ENCODE measurements at regions not wholly inside any gene's neighbourhood (a gene's known extent, or its start where the extent isn't known, plus 50 kb on each side); places are given as distances from the start of the nearest gene placed in this dataset.

DNA sequence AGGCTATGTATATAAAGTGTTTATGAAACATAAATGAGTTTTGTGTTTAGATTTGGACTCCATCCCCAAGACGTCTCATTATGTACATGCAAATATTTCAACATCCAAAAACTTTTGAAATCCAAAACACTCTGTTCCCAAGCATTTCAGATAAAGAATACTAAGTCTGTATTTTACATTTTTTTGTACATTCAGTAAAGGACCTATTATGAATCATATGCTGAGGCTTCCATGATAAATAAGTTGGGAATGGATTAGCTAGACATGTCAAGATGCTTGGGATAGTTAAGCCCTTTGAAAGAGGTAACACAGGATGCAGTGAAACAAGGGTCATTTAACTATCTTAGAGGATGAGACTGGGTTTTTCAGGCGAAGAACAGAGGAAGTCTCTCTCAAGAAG is 262.9 kb downstream of the SNX13 start:
- no peaks in the 10 kb centered on the region for H3K27me3 ChIP-seq (ENCODE audit: control insufficient read depth, insufficient read depth, low read length)
- no peak for DNase-seq (ENCODE audit: low read depth, low spot score)
- H3K9me3 ChIP-seq (ENCODE audit: control insufficient read depth, insufficient read depth, low read length) = no peaks in the 10 kb centered on the region
- POLR2A ChIA-PET = interaction anchor here (0.5 kb wide), 1 partner anchor 1213 kb away, joined by 3 read pairs; no protein-coding TSS in a partner anchor
- TF ChIP-seq, protein P1, sequence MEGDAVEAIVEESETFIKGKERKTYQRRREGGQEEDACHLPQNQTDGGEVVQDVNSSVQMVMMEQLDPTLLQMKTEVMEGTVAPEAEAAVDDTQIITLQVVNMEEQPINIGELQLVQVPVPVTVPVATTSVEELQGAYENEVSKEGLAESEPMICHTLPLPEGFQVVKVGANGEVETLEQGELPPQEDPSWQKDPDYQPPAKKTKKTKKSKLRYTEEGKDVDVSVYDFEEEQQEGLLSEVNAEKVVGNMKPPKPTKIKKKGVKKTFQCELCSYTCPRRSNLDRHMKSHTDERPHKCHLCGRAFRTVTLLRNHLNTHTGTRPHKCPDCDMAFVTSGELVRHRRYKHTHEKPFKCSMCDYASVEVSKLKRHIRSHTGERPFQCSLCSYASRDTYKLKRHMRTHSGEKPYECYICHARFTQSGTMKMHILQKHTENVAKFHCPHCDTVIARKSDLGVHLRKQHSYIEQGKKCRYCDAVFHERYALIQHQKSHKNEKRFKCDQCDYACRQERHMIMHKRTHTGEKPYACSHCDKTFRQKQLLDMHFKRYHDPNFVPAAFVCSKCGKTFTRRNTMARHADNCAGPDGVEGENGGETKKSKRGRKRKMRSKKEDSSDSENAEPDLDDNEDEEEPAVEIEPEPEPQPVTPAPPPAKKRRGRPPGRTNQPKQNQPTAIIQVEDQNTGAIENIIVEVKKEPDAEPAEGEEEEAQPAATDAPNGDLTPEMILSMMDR (IDR thresholded peaks at IDR 0.05; ENCODE audit: low read depth, low read length) = no peak
- no peak overlapping the region for H3K27ac ChIP-seq (ENCODE audit: low read depth, low read length)
- no peak overlapping the region for H3K4me3 ChIP-seq (ENCODE audit: low read depth, low read length)
- CTCF ChIA-PET = interaction anchor here (1.2 kb wide), 1 partner anchor 695 kb away, joined by 3 read pairs; no protein-coding TSS in a partner anchor

DNA sequence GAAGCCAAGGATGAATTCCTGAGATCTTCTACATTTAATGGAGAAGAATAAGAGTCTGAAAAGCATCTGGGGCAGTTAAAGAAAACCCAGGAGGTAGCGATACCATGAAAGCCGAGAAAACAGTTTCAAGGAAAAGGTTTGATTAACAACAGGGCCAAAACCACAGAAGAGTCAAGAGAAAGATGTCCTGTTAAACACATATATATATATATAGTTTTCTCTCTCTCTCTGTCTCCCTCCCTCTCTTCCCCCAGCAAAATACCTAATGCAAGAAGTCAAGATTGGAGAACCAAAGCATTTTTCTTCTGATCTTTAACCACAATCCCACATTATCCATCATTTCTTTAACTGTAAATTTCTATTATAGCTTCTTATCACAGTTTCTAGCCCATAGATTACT is 261.4 kb downstream of the SNX13 start:
- ChIA-PET CTCF (interaction anchor here (1.0 to 1.7 kb wide), 4 partner anchors 11 to 761 kb away, joined by 3 to 5 read pairs (median 4); no protein-coding TSS in a partner anchor), POLR2A (no interaction called here)
- no peak for DNase-seq (ENCODE audit: low read depth, low spot score)
- TF ChIP-seq, protein P1 (IDR thresholded peaks at IDR 0.05; ENCODE audit: low read depth, low read length) = no peak
- no peak overlapping the region for H3K4me3 ChIP-seq (ENCODE audit: low read depth, low read length)
- H3K9me3 ChIP-seq (ENCODE audit: control insufficient read depth, insufficient read depth, low read length) = no peaks in the 10 kb centered on the region
- H3K27me3 ChIP-seq (ENCODE audit: control insufficient read depth, insufficient read depth, low read length) = no peaks in the 10 kb centered on the region
- H3K27ac ChIP-seq (ENCODE audit: low read depth, low read length) = no peak overlapping the region

DNA sequence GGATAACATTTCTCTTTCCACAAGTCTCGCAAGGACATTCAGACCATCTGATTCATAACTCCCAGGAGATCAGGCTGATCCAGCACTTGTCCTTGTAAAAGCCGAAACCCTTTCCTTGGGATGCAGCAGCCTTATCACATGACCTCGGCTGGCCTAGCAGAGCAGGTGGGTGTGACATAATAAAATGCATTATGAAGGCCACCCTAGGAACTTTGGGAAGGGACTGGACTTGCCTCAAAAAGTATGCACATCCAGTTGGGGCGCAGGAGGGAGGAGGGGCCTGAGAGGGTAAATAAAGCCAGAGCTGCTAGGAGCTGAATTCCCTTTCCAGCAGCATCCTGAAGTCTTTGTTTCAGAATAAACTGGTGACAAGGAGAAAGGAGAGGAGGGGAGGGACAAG is 260.8 kb downstream of the SNX13 start:
- CTCF ChIA-PET = interaction anchor here (0.9 to 3.9 kb wide), 10 partner anchors 12 to 1807 kb away, joined by 3 to 38 read pairs (median 4); no protein-coding TSS in a partner anchor
- Histone ChIP-seq H3K9me3 (ENCODE audit: control insufficient read depth, insufficient read depth, low read length) (no peaks in the 10 kb centered on the region), H3K27ac (ENCODE audit: low read depth, low read length) (no peak overlapping the region), H3K27me3 (ENCODE audit: control insufficient read depth, insufficient read depth, low read length) (no peaks in the 10 kb centered on the region), H3K4me3 (ENCODE audit: low read depth, low read length) (no peak overlapping the region)
- TF ChIP-seq, protein P1 (IDR thresholded peaks at IDR 0.05; ENCODE audit: low read depth, low read length) = no peak
- no peak for DNase-seq (ENCODE audit: low read depth, low spot score)
- POLR2A ChIA-PET = interaction anchor here (1.0 kb wide), 1 partner anchor 27 kb away, joined by 3 read pairs; no protein-coding TSS in a partner anchor

DNA sequence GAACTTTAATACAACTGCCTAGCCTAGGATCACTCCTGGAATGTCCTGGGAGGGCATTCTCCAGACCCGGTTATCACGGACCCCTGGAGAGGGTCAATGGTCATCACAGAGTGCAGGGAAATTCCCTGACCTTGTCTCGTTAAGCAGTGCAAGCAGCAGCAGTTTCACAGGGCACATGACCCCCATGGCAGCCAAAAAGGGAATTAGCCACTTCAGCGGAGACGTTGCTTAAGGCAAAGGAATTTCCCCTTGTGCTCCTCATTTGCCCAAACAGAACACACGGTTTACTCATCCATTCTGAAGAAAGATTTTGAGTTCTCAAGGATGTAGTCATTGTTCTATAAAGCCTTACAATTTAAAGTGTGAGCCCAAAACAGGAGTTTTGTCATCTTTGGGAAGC is 260.3 kb downstream of the SNX13 start:
- TF ChIP-seq, protein P1 (IDR thresholded peaks at IDR 0.05; ENCODE audit: low read depth, low read length) = no peak
- Histone ChIP-seq H3K4me3 (ENCODE audit: low read depth, low read length) (no peak overlapping the region), H3K9me3 (ENCODE audit: control insufficient read depth, insufficient read depth, low read length) (no peaks in the 10 kb centered on the region), H3K27me3 (ENCODE audit: control insufficient read depth, insufficient read depth, low read length) (no peaks in the 10 kb centered on the region), H3K27ac (ENCODE audit: low read depth, low read length) (no peak overlapping the region)
- CTCF ChIA-PET = interaction anchor here (0.9 to 3.9 kb wide), 16 partner anchors 9 to 1807 kb away, joined by 3 to 38 read pairs (median 4); no protein-coding TSS in a partner anchor
- POLR2A ChIA-PET = interaction anchor here (1.0 kb wide), 1 partner anchor 28 kb away, joined by 3 read pairs; no protein-coding TSS in a partner anchor
- peak; percentile 59 for DNase-seq (ENCODE audit: low read depth, low spot score)

DNA sequence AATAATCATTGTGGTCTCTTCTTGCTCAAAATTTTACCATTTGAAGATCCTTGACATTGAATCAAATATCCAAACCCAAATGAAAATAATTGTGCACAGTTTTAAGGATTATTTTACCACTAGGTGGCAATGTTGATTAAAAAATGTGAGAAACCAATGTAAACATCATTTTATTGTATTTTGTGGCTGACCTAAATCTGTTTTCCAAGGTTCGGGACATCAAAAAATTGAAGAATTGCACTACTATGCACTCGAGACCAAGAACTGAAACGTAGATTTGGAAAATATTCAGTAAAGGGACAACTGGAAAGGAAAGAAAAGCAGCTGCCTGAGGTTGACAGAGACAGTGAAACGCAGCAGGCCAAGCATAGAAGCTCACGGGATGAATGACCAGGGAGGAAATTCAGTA is 259.3 kb downstream of the SNX13 start:
- POLR2A ChIA-PET = interaction anchor here (0.9 kb wide), 1 partner anchor 10 kb away, joined by 3 read pairs; no protein-coding TSS in a partner anchor
- no peak overlapping the region for H3K27ac ChIP-seq (ENCODE audit: low read depth, low read length)
- H3K4me3 ChIP-seq (ENCODE audit: low read depth, low read length) = no peak overlapping the region
- CTCF ChIA-PET = interaction anchor here (0.7 to 3.9 kb wide), 30 partner anchors 9 to 890 kb away, joined by 3 to 38 read pairs (median 4); no protein-coding TSS in a partner anchor
- no peaks in the 10 kb centered on the region for H3K27me3 ChIP-seq (ENCODE audit: control insufficient read depth, insufficient read depth, low read length)
- TF ChIP-seq, protein P1 (IDR thresholded peaks at IDR 0.05; ENCODE audit: low read depth, low read length) = peak; percentile 40
- no peaks in the 10 kb centered on the region for H3K9me3 ChIP-seq (ENCODE audit: control insufficient read depth, insufficient read depth, low read length)
- DNase-seq (ENCODE audit: low read depth, low spot score) = no peak
